Coronary artery (tissue), 2 donors: ENCODE measurements at regions not wholly inside any gene's neighbourhood (a gene's known extent, or its start where the extent isn't known, plus 50 kb on each side); places are given as distances from the start of the nearest gene placed in this dataset.

Experiments used
- DNase-seq: peaks from one replicate; pipeline ENCODE4 v3.0.0-alpha.2; 2017; ENCODE audit warnings: low spot score
- H3K27ac ChIP-seq, 2 donors: fragments of 200-600 bp; sonication (generic); one replicate each; pipeline ENCODE4 v1.5.1; 2016 to 2019
- H3K4me3 ChIP-seq: fragments of 200-600 bp; sonication (generic); 2 replicates; pipeline ENCODE4 v1.5.1; 2016; ENCODE audit warnings: mild to moderate bottlenecking, moderate library complexity
- CTCF ChIP-seq: fragments of 200-600 bp; sonication (generic); IDR thresholded peaks from one replicate; pipeline ENCODE4 v1.5.1; 2019; ENCODE audit warnings: antibody characterized with exemption

GRCh38 chr9:29038332-29038731 is 1465.1 kb upstream of the C9orf72 start:
- no peak for TF ChIP-seq CTCF
- Histone ChIP-seq H3K27ac (no peak overlapping the region), H3K4me3 (no peak overlapping the region)
- no peak for DNase-seq

GRCh38 chr9:29039258-29039657 is 1466.0 kb upstream of the C9orf72 start:
- Histone ChIP-seq H3K27ac (no peak overlapping the region), H3K4me3 (no peak overlapping the region)
- no peak for DNase-seq
- TF ChIP-seq CTCF: no peak

- no peak overlapping the region for H3K4me3 ChIP-seq
- DNase-seq: no peak
- H3K27ac ChIP-seq: no peak overlapping the region
- no peak for TF ChIP-seq CTCF
Measured at GRCh38 chr9:29043072-29043471, 1469.8 kb upstream of the C9orf72 start.

- TF ChIP-seq CTCF: no peak
- no peak overlapping the region for H3K4me3 ChIP-seq
Measured at GRCh38 chr9:29044959-29045358, 1471.7 kb upstream of the C9orf72 start.

GRCh38 chr9:29060041-29060440 is 1486.8 kb upstream of the C9orf72 start:
- H3K27ac ChIP-seq: no peak overlapping the region
- no peak overlapping the region for H3K4me3 ChIP-seq
- DNase-seq: no peak
- no peak for TF ChIP-seq CTCF

More at GRCh38 chr9:29044959-29045358, 1471.7 kb upstream of the C9orf72 start:
- DNase-seq: no peak
- H3K27ac ChIP-seq: no peak overlapping the region

- DNase-seq: no peak
- Histone ChIP-seq H3K27ac (no peak overlapping the region), H3K4me3 (no peak overlapping the region)
- TF ChIP-seq CTCF: no peak
Measured at GRCh38 chr9:29062446-29062845, 1489.2 kb upstream of the C9orf72 start.

GRCh38 chr9:29063031-29063430 is 1489.8 kb upstream of the C9orf72 start:
- TF ChIP-seq CTCF: no peak
- DNase-seq: no peak

More at GRCh38 chr9:29063031-29063430, 1489.8 kb upstream of the C9orf72 start:
- H3K27ac ChIP-seq: no peak overlapping the region
- no peak overlapping the region for H3K4me3 ChIP-seq
